D721Med (cell line): ENCODE measurements at regions not wholly inside any gene's neighbourhood (a gene's known extent, or its start where the extent isn't known, plus 50 kb on each side); places are given as distances from the start of the nearest gene placed in this dataset.

Source experiments
- DNase-seq: peaks from one replicate; pipeline ENCODE4 v3.0.0; 2011; ENCODE audit warnings: low spot score; ENCODE audit not compliant: insufficient read length
- FAIRE-seq: peaks from 2 replicates; lab custom pipeline; 2011; peaks lifted over from hg19 to GRCh38; lab: Jason Lieb, UNC
- TF ChIP-seq, protein P1 (sequence below): IDR thresholded peaks from 2 replicates; pipeline ENCODE4 v1.5.1; 2012; ENCODE audit warnings: mild to moderate bottlenecking, control low read depth; ENCODE audit not compliant: insufficient read depth; ENCODE audit errors: missing control alignments

GRCh38 chr6:169035385-169036240 lies 218.0 kb downstream of the THBS2 start:
- FAIRE-seq: no peak
- TF ChIP-seq, protein P1, sequence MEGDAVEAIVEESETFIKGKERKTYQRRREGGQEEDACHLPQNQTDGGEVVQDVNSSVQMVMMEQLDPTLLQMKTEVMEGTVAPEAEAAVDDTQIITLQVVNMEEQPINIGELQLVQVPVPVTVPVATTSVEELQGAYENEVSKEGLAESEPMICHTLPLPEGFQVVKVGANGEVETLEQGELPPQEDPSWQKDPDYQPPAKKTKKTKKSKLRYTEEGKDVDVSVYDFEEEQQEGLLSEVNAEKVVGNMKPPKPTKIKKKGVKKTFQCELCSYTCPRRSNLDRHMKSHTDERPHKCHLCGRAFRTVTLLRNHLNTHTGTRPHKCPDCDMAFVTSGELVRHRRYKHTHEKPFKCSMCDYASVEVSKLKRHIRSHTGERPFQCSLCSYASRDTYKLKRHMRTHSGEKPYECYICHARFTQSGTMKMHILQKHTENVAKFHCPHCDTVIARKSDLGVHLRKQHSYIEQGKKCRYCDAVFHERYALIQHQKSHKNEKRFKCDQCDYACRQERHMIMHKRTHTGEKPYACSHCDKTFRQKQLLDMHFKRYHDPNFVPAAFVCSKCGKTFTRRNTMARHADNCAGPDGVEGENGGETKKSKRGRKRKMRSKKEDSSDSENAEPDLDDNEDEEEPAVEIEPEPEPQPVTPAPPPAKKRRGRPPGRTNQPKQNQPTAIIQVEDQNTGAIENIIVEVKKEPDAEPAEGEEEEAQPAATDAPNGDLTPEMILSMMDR: no peak

DNA sequence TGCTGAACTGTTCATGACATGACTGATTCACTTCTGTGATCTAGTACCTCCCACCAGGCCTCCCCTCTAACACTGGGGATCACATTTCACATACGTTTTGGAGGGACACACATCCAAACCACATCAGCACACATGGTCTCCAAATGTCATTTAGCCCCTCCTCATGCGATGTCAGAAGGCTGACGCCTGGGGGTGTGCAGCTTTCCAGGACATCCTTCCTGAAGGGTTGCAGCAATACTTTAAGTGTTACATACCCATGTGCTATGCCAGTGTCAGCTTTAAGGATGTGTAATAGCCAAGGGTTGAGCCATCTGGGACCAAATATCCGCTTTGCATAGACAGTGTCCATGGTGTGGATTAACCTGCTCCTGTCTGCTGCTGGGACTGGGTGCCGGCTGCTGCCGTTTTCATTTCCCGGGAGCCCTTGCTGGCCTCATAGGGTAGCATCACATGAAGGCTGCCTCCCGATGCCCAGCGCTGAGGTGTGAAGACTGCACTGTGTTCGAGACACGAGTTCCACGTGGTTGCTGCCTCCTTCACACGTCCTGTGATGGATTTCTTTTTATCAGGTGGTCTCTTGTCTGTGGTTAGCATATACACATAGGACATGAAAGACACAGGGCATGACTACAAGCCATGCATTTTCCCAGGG lies 219.0 kb downstream of the THBS2 start:
- TF ChIP-seq, protein P1: no peak
- no peak for DNase-seq
- FAIRE-seq: no peak

More at GRCh38 chr6:169035385-169036240, 218.0 kb downstream of the THBS2 start:
- no peak for DNase-seq

- TF ChIP-seq, protein P1: no peak
- no peak for DNase-seq
- no peak for FAIRE-seq
These were observed 223.8 kb downstream of the THBS2 start for GRCh38 chr6:169029861-169030260.

- DNase-seq (no peak), FAIRE-seq (no peak)
- TF ChIP-seq, protein P1: no peak
These were observed 225.3 kb downstream of the THBS2 start for GRCh38 chr6:169028343-169028742.

DNA sequence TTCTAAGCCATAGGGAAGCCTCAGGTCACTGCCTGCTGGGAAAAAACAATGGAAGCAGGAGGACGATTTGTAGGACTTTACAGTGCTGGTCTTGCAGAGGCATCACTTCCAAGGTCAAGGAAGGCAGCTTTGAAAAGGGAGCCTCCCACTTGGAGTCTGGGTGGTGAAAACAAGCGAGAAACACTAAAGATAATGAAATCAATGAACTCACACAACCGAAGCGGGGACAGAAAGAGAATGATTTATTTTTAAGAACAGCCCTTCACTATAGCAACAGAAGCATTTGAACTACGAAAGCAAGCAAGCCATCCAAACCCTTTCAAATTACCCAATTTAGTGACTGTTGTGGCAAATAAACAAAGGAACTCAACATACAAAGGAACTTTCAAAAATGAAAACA lies 227.5 kb downstream of the THBS2 start:
- FAIRE-seq: no peak
- DNase-seq: no peak
- TF ChIP-seq, protein P1: no peak

DNA sequence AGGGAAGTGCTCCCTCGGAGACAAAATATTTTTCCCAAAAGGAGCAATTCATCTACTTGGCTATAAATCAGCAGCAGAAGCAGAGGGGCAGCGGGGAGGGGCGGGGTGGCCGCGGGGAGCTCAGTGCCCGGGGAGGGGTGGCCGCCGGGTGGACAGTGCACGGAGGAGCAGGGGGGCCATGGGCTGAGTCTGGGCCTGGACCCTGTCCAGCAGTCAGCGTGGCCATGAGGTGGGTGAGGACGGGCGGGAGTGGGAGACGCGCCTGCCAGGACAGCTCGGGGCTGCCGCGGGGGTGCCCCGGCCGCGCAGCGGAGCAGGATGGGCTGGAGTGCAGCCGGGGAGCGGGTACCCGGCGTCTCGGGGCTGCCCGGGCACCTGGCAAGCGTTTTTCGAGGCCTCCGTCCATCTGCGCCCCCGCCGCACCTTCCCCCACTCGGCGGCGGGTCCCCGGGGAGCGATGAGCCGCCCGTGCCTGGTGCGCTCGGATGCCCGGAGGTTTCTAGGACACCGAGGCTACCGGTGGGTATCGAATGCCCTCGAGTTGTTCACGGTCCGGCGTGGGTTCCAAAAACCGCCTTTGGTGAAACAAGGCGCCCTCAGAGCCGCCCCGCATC lies 229.5 kb downstream of the THBS2 start:
- TF ChIP-seq, protein P1: no peak
- DNase-seq (no peak), FAIRE-seq (no peak)
